ENCODE measurements at regions not wholly inside any gene's neighbourhood (a gene's known extent, or its start where the extent isn't known, plus 50 kb on each side); places are given as distances from the start of the nearest gene placed in this dataset.

GRCh38 chr15:54719325-54719724 lies 477.4 kb downstream of the RSL24D1 start:
- DNase-seq = no peak

- DNase-seq = no peak
These were observed 488.7 kb downstream of the RSL24D1 start for GRCh38 chr15:54707805-54708752.

GRCh38 chr15:54687628-54688027 lies 509.1 kb downstream of the RSL24D1 start:
- DNase-seq = no peak

All from HCEC 1CT (cell line).